Nephron (organoid): ENCODE measurements at regions not wholly inside any gene's neighbourhood (a gene's known extent, or its start where the extent isn't known, plus 50 kb on each side); places are given as distances from the start of the nearest gene placed in this dataset.

Experiments
- H3K27ac Mint-ChIP-seq, 3 experiments: 2 replicates each; pipeline ENCODE4 v1.8.0; 2020; ENCODE audit warnings: mixed read lengths in 3 of 3, mild to moderate bottlenecking in 2 of 3, moderate library complexity in 1 of 3
- H3K27me3 Mint-ChIP-seq: 2 replicates; pipeline ENCODE4 v1.8.0; 2021; ENCODE audit warnings: low read depth, mild to moderate bottlenecking, moderate library complexity, mixed read lengths
- H3K36me3 Mint-ChIP-seq: 2 replicates; pipeline ENCODE4 v1.8.0; 2020; ENCODE audit warnings: low read depth, mixed read lengths
- H3K4me1 Mint-ChIP-seq: 2 replicates; pipeline ENCODE4 v1.8.0; 2020; ENCODE audit warnings: mixed read lengths
- H3K4me3 Mint-ChIP-seq, 3 experiments: 2 replicates each; pipeline ENCODE4 v1.8.0; 2020; ENCODE audit warnings: mild to moderate bottlenecking in 3 of 3, mixed read lengths in 3 of 3, moderate library complexity in 2 of 3
- H3K9me3 Mint-ChIP-seq: 2 replicates; pipeline ENCODE4 v1.8.0; 2020; ENCODE audit warnings: mixed read lengths
- TF ChIP-seq, protein P1 (sequence below), 3 experiments: fragments of 200-600 bp; sonication (generic); IDR thresholded peaks; one replicate each; pipeline ENCODE4 v1.5.0; 2021; ENCODE audit warnings: antibody characterized with exemption in 3 of 3; ENCODE audit not compliant: unreplicated experiment in 3 of 3

DNA sequence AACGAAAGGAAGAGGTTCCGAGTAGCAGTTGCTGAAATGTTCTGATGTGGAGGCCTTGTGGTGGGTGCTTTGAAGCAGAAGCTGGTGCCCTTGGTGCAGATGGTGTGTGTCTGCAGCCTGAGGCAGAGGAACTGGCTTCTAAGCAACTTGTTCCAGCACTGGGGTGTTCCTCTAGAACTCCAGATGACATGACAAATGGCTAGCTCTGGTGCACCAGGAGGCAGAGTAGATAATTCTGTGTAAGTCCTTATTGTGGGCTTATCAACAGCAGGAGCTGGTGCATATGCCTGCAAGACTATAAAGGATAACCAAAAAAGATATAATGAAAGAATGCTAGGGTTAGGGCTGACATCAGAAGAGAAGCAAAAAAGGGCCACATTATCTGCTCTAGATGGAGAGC, 76.5 kb downstream of the ARL5B start:
- Mint-ChIP-seq H3K9me3 (peaks cover 3% of the 10 kb centered on the region), H3K4me1 (no peaks in the 10 kb centered on the region), H3K4me3 (no peak overlapping the region), H3K36me3 (no peaks in the 10 kb centered on the region), H3K27me3 (no peaks in the 10 kb centered on the region), H3K27ac (no peak overlapping the region)
- TF ChIP-seq, protein P1, sequence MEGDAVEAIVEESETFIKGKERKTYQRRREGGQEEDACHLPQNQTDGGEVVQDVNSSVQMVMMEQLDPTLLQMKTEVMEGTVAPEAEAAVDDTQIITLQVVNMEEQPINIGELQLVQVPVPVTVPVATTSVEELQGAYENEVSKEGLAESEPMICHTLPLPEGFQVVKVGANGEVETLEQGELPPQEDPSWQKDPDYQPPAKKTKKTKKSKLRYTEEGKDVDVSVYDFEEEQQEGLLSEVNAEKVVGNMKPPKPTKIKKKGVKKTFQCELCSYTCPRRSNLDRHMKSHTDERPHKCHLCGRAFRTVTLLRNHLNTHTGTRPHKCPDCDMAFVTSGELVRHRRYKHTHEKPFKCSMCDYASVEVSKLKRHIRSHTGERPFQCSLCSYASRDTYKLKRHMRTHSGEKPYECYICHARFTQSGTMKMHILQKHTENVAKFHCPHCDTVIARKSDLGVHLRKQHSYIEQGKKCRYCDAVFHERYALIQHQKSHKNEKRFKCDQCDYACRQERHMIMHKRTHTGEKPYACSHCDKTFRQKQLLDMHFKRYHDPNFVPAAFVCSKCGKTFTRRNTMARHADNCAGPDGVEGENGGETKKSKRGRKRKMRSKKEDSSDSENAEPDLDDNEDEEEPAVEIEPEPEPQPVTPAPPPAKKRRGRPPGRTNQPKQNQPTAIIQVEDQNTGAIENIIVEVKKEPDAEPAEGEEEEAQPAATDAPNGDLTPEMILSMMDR (IDR thresholded peaks at IDR 0.05; ENCODE audit: unreplicated experiment in 3 of 3), result no peak

- no peaks in the 10 kb centered on the region for H3K36me3 Mint-ChIP-seq
- H3K27ac Mint-ChIP-seq, result no peak overlapping the region
- H3K27me3 Mint-ChIP-seq, result no peaks in the 10 kb centered on the region
- H3K4me1 Mint-ChIP-seq, result no peaks in the 10 kb centered on the region
- no peak overlapping the region for H3K4me3 Mint-ChIP-seq
- H3K9me3 Mint-ChIP-seq, result peaks cover 9% of the 10 kb centered on the region
- TF ChIP-seq, protein P1 (IDR thresholded peaks at IDR 0.05; ENCODE audit: unreplicated experiment in 3 of 3), result no peak
Measured at GRCh38 chr10:18737236-18737635, 78.0 kb downstream of the ARL5B start.

- Mint-ChIP-seq H3K4me1 (no peaks in the 10 kb centered on the region), H3K27me3 (no peaks in the 10 kb centered on the region), H3K9me3 (peaks cover 9% of the 10 kb centered on the region), H3K4me3 (no peak overlapping the region), H3K36me3 (no peaks in the 10 kb centered on the region), H3K27ac (no peak overlapping the region)
- TF ChIP-seq, protein P1 (IDR thresholded peaks at IDR 0.05; ENCODE audit: unreplicated experiment in 3 of 3), result no peak
Measured at GRCh38 chr10:18737841-18738240, 78.6 kb downstream of the ARL5B start.

GRCh38 chr10:18738835-18739234, 79.6 kb downstream of the ARL5B start:
- Mint-ChIP-seq H3K4me1 (no peaks in the 10 kb centered on the region), H3K36me3 (no peaks in the 10 kb centered on the region), H3K27me3 (no peaks in the 10 kb centered on the region), H3K27ac (no peak overlapping the region), H3K9me3 (peaks cover 9% of the 10 kb centered on the region), H3K4me3 (no peak overlapping the region)
- TF ChIP-seq, protein P1 (IDR thresholded peaks at IDR 0.05; ENCODE audit: unreplicated experiment in 3 of 3), result no peak

DNA sequence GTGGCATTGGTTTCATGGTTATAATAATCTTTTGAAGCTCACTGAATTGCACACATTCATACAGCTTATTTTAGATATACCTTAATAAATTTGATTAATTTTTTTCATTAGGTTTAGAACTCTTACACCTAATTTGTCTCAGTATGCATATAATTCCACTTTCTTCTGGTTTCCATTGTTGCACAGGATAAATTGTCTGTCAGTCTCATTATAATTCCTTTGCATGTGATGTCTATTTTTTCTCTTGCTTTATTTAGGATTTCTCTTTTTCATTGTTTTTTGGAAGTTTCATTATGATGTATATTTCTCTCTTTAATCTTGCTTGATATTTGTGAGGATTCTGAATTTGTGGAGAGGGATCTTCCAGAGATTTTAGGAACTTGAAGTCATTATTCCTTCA, 84.7 kb downstream of the ARL5B start:
- TF ChIP-seq, protein P1 (IDR thresholded peaks at IDR 0.05; ENCODE audit: unreplicated experiment in 3 of 3), result no peak
- H3K27me3 Mint-ChIP-seq, result no peaks in the 10 kb centered on the region
- H3K27ac Mint-ChIP-seq, result no peak overlapping the region
- peaks cover 15% of the 10 kb centered on the region for H3K9me3 Mint-ChIP-seq
- H3K4me1 Mint-ChIP-seq, result no peaks in the 10 kb centered on the region
- no peaks in the 10 kb centered on the region for H3K36me3 Mint-ChIP-seq
- no peak overlapping the region for H3K4me3 Mint-ChIP-seq

DNA sequence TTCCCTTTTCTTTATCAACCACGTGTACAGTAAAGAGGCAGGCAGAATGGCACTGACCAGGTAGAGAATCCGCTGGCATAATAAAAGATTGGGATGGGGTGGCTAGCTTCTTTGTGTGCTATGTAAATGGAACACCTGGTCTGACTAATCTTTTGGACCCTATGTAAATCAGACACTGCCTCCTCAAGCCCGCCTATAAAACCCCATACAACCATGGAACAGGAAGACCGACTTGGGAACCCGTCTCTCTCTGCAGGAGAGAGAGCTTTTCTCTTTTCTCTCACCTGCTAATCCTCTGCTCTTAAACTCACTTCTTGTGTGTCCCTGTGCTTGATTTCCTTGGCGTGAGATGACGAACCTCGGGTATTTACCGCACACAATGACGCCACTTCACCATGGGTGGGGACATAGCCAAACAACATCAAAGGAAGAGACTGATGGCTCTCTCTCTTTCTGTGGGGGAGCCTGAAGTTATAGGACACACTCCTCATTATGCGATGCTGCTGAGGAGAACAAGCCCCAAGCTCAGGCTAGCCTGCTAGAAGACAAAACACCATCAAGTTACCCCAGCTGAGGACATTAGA, 94.2 kb downstream of the ARL5B start:
- H3K4me1 Mint-ChIP-seq, result no peaks in the 10 kb centered on the region
- H3K27ac Mint-ChIP-seq, result no peak overlapping the region
- H3K9me3 Mint-ChIP-seq, result no peaks in the 10 kb centered on the region
- TF ChIP-seq, protein P1 (IDR thresholded peaks at IDR 0.05; ENCODE audit: unreplicated experiment in 3 of 3), result no peak
- no peak overlapping the region for H3K4me3 Mint-ChIP-seq
- peaks cover 4% of the 10 kb centered on the region for H3K27me3 Mint-ChIP-seq
- no peaks in the 10 kb centered on the region for H3K36me3 Mint-ChIP-seq
